ENCODE measurements at regions not wholly inside any gene's neighbourhood (a gene's known extent, or its start where the extent isn't known, plus 50 kb on each side); places are given as distances from the start of the nearest gene placed in this dataset.

DNA sequence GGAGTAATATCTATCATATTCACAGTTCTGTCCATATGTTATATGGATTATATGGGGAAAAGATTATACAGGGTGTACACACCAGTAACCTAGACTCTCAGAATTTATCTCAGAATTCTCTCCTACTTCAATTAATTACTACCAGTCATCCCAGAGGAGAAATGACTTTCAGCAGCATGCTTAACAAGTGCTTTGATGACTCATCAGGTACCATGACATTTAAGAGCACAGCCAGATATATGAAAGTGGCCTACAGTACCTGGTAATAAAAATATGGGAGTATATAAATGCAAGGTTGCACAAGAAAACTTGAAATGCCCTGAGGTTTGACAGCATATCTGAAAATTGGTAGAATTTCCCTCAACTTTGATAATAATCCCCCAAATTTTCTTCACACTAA is 1273.0 kb downstream of the OTOL1 start:
- peak; percentile 38 for DNase-seq (ENCODE audit: low read depth)
- TF ChIP-seq, protein P1, sequence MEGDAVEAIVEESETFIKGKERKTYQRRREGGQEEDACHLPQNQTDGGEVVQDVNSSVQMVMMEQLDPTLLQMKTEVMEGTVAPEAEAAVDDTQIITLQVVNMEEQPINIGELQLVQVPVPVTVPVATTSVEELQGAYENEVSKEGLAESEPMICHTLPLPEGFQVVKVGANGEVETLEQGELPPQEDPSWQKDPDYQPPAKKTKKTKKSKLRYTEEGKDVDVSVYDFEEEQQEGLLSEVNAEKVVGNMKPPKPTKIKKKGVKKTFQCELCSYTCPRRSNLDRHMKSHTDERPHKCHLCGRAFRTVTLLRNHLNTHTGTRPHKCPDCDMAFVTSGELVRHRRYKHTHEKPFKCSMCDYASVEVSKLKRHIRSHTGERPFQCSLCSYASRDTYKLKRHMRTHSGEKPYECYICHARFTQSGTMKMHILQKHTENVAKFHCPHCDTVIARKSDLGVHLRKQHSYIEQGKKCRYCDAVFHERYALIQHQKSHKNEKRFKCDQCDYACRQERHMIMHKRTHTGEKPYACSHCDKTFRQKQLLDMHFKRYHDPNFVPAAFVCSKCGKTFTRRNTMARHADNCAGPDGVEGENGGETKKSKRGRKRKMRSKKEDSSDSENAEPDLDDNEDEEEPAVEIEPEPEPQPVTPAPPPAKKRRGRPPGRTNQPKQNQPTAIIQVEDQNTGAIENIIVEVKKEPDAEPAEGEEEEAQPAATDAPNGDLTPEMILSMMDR (conservative IDR thresholded peaks at IDR 0.05; ENCODE audit: low read depth, low read length) = no peak
- H3K4me3 ChIP-seq (ENCODE audit: low read length) = no peak overlapping the region

DNA sequence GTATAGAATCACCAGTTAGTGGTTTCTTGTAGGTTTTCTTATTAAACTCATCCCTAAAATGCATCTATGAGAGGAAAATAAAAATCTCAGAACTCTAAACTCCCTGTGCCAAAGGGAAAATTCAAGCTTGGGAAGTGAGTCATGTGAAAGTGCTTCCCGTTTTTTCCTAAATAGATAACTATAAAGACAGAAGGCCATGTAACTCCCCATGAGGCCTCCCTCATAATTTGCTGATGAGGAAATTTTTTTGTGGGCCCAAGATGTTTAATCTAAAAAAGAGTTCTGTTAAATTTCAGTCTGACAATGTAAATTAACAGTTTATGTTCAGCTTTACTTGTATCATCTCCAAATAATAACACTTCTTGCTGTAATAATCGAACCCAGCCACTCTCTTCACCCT is 1273.9 kb downstream of the OTOL1 start:
- TF ChIP-seq, protein P1 (conservative IDR thresholded peaks at IDR 0.05; ENCODE audit: low read depth, low read length) = no peak
- no peak for DNase-seq (ENCODE audit: low read depth)
- no peak overlapping the region for H3K4me3 ChIP-seq (ENCODE audit: low read length)

DNA sequence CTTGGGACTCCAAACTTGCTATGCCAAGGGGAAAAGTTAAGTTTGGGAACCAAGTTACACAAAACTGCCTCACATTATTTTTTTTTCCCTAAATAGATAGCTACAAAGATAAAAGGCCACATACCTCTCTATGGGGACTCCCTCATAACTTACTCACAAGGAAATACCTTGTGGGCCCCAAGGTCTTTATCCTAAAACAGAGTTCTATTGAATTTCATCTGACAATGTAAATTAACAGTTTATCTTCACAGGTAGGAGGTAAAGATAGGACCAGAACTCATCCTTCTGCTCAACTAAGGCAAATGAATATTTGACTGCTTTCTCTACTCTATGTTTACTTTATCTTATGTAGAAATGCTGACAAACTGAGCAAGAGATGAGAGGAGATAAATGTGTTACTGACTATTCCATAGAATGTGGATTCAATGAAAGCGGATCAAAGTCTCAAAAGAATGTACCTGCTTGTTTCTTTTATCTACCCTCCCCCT is 1278.0 kb downstream of the OTOL1 start:
- TF ChIP-seq, protein P1 (conservative IDR thresholded peaks at IDR 0.05; ENCODE audit: low read depth, low read length) = no peak
- no peak for DNase-seq (ENCODE audit: low read depth)
- no peak overlapping the region for H3K4me3 ChIP-seq (ENCODE audit: low read length)

DNA sequence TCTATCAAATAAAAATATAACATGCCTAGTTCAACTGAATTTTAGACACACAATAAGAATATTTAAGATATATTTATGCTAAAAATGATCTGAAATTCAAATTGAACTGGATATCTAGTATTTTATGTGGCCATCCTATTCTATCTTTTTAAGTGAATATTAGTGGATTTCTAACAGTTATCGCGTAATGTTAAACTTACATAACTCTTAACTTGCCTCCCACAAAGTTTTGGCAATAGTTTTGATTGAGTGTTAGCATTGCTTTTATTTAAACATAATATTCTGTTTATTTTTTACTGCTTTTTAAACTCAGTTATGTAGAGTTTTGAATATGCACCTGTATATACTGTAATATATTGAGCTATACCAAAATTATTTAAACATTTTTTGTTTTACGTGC is 1279.5 kb downstream of the OTOL1 start:
- TF ChIP-seq, protein P1 (conservative IDR thresholded peaks at IDR 0.05; ENCODE audit: low read depth, low read length) = no peak
- H3K4me3 ChIP-seq (ENCODE audit: low read length) = no peak overlapping the region
- DNase-seq (ENCODE audit: low read depth) = no peak

DNA sequence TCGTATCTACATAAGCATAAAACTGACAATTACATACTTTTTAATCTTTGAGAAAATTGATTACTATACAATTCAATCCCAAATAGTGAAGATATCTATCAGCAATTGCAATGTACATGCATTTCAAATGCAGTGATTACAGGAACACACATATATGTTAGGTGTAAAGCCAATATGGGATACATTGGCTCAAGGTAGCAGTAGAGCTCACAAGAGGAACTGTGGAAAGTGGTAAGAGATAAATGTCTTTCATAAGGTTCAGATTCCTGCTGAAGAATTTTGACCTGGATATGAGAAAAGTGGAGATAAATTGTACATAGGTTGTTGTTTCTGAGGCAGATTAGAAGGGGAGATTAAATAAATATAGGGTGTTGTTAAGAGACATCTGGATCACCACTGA is 1280.5 kb downstream of the OTOL1 start:
- no peak overlapping the region for H3K4me3 ChIP-seq (ENCODE audit: low read length)
- TF ChIP-seq, protein P1 (conservative IDR thresholded peaks at IDR 0.05; ENCODE audit: low read depth, low read length) = peak; percentile 15
- DNase-seq (ENCODE audit: low read depth) = no peak

DNA sequence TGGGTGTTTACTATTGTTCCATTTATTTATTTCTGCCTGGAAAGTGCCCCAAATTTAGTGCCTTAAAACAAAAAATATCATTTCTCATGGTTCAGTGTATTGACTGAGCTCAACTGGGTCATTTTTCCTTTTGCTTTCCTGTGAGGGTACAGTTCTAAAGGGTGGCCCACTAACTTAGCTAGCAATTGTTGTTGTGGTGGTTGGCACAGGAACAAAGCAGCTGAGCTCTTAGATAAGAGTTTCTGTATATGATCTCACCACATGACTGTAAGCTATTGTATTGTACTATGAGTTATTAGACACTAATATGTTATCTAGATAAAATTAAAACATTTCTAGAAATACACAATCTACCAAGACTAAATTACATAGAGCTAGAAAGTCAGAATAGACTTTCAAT is 1283.7 kb downstream of the OTOL1 start:
- TF ChIP-seq, protein P1 (conservative IDR thresholded peaks at IDR 0.05; ENCODE audit: low read depth, low read length) = no peak
- no peak overlapping the region for H3K4me3 ChIP-seq (ENCODE audit: low read length)
- no peak for DNase-seq (ENCODE audit: low read depth)

DNA sequence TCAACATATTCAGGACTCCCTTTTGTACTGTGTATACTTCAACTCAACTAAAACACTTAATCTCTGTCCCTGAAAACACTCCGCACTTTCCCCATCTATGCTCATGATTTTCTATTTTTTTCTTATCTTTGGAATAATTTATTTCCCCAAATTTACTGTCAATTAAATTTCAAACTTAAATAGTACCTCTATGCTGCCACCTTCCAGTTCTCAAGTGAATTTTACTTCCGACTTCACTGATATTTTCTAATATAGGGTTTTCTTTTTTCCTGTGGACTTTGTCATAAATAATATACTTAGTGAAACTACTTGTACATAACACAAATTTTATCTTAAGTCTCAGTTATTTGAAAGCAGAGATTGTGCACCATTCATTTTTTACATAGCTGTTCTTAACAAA is 1303.3 kb downstream of the OTOL1 start:
- no peak for DNase-seq (ENCODE audit: low read depth)
- no peak overlapping the region for H3K4me3 ChIP-seq (ENCODE audit: low read length)
- TF ChIP-seq, protein P1 (conservative IDR thresholded peaks at IDR 0.05; ENCODE audit: low read depth, low read length) = peak; percentile 24
